ENCODE measurements at regions not wholly inside any gene's neighbourhood (a gene's known extent, or its start where the extent isn't known, plus 50 kb on each side); places are given as distances from the start of the nearest gene placed in this dataset.

DNA sequence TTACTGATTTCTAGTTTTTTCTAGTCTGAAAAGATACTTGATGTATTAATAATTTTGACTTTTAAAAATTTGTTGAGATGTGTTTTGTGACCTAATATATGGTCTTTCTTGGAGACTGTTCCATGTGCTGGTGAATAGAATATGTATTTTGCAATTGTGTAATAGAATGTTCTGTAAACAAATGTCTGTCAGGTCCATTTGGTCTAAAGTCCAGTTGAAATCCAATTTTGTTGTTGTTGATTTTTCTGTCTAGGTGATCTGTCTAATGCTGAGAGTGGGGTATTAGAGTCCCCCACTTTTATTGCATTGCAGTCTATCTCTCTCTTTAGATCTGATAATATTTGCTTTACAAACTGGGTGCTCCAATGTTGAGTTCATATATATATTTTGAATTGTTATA lies 175.8 kb downstream of the RPAP3 start:
- ATAC-seq (no peak), DNase-seq (no peak)
- H3K27me3 ChIP-seq (ENCODE audit: control insufficient read depth, insufficient read depth), result no peaks in the 10 kb centered on the region
- intact Hi-C loops (cut with DNase I), result no loop called here
- H3K27ac ChIP-seq (ENCODE audit: low read length), result no peak overlapping the region
- H3K4me3 ChIP-seq (ENCODE audit: low read length), result no peak overlapping the region
- H3K4me1 ChIP-seq (ENCODE audit: control insufficient read depth, insufficient read depth, low read length), result no peaks in the 10 kb centered on the region
- H3K9me3 ChIP-seq (ENCODE audit: control insufficient read depth, low read length), result no peaks in the 10 kb centered on the region

DNA sequence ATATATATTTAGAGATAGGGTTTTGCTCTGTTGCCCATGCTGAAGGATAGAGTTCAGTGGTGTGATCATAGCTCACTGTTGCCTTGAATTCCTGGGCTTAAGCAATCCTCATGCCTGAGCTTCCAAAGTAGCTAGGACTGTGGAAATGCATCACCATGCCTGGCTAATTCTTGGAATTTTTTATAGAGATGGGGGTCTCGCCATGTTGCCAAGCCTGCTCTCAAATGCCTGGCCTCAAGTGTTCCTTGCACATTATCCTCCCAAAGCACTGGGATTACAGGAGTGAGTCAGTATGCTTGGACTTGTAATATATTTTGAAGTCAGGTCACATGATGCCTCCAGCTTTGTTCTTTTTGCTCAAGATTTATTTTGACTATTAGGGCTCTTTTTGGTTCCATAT lies 178.0 kb downstream of the RPAP3 start:
- H3K27ac ChIP-seq (ENCODE audit: low read length), result no peak overlapping the region
- H3K4me1 ChIP-seq (ENCODE audit: control insufficient read depth, insufficient read depth, low read length), result no peaks in the 10 kb centered on the region
- H3K4me3 ChIP-seq (ENCODE audit: low read length), result no peak overlapping the region
- intact Hi-C loops (cut with DNase I), result no loop called here
- ATAC-seq, result no peak
- 84% methylated on average over 1 of the region's 1 CpG for WGBS
- no peaks in the 10 kb centered on the region for H3K27me3 ChIP-seq (ENCODE audit: control insufficient read depth, insufficient read depth)
- H3K9me3 ChIP-seq (ENCODE audit: control insufficient read depth, low read length), result no peaks in the 10 kb centered on the region
- DNase-seq, result no peak

- DNase-seq (no peak), ATAC-seq (no peak)
- intact Hi-C loops (cut with DNase I), result no loop called here
- Histone ChIP-seq H3K9me3 (ENCODE audit: control insufficient read depth, low read length) (no peaks in the 10 kb centered on the region), H3K27me3 (ENCODE audit: control insufficient read depth, insufficient read depth) (no peaks in the 10 kb centered on the region), H3K27ac (ENCODE audit: low read length) (no peak overlapping the region), H3K4me3 (ENCODE audit: low read length) (no peak overlapping the region), H3K4me1 (ENCODE audit: control insufficient read depth, insufficient read depth, low read length) (no peaks in the 10 kb centered on the region)
Measured at GRCh38 chr12:47520029-47520428, 185.8 kb downstream of the RPAP3 start.

GRCh38 chr12:47517122-47517521 lies 188.7 kb downstream of the RPAP3 start:
- 74% methylated on average over 4 of the region's 4 CpGs for WGBS
- intact Hi-C loops (cut with DNase I), result no loop called here
- DNase-seq (no peak), ATAC-seq (no peak)
- Histone ChIP-seq H3K4me1 (ENCODE audit: control insufficient read depth, insufficient read depth, low read length) (no peaks in the 10 kb centered on the region), H3K27me3 (ENCODE audit: control insufficient read depth, insufficient read depth) (no peaks in the 10 kb centered on the region), H3K27ac (ENCODE audit: low read length) (no peak overlapping the region), H3K9me3 (ENCODE audit: control insufficient read depth, low read length) (peaks cover 4% of the 10 kb centered on the region), H3K4me3 (ENCODE audit: low read length) (no peak overlapping the region)

DNA sequence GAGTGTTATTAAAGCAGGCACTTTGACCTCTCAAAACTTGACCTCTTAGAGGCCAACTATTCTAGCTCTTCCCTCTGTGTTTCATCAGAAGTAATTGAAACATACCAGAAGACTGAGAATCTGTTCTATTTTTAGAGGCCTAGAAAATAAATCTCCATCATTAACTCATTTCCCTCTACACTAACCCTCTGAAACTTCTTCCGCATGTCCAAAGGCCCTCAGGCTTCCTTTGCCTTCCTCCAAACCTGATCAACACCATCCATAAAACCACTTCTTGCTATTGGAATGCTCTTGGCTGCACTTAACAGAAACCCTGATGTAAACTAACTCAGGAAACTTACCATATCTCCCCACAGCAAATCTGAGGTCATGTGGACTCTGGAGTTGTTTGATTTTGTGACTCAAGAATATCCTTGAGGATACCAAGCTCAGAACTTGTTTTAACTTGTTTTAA lies 196.4 kb downstream of the RPAP3 start:
- peaks cover 4% of the 10 kb centered on the region for H3K9me3 ChIP-seq (ENCODE audit: control insufficient read depth, low read length)
- DNase-seq (no peak), ATAC-seq (no peak)
- H3K4me1 ChIP-seq (ENCODE audit: control insufficient read depth, insufficient read depth, low read length), result no peaks in the 10 kb centered on the region
- intact Hi-C loops (cut with DNase I), result no loop called here
- no peak overlapping the region for H3K27ac ChIP-seq (ENCODE audit: low read length)
- no peaks in the 10 kb centered on the region for H3K27me3 ChIP-seq (ENCODE audit: control insufficient read depth, insufficient read depth)
- no peak overlapping the region for H3K4me3 ChIP-seq (ENCODE audit: low read length)
- 74% methylated on average over 1 of the region's 1 CpG for WGBS

GRCh38 chr12:47507221-47507620 lies 198.6 kb downstream of the RPAP3 start:
- intact Hi-C loops (cut with DNase I), result no loop called here
- H3K4me1 ChIP-seq (ENCODE audit: control insufficient read depth, insufficient read depth, low read length), result no peaks in the 10 kb centered on the region
- 89% methylated on average over 3 of the region's 3 CpGs for WGBS
- no peaks in the 10 kb centered on the region for H3K9me3 ChIP-seq (ENCODE audit: control insufficient read depth, low read length)
- DNase-seq (no peak), ATAC-seq (no peak)
- no peak overlapping the region for H3K27ac ChIP-seq (ENCODE audit: low read length)
- no peak overlapping the region for H3K4me3 ChIP-seq (ENCODE audit: low read length)
- no peaks in the 10 kb centered on the region for H3K27me3 ChIP-seq (ENCODE audit: control insufficient read depth, insufficient read depth)

GRCh38 chr12:47504775-47505446 lies 200.9 kb downstream of the RPAP3 start:
- 66% methylated on average over 11 of the region's 11 CpGs for WGBS
- Histone ChIP-seq H3K4me1 (ENCODE audit: control insufficient read depth, insufficient read depth, low read length) (no peaks in the 10 kb centered on the region), H3K9me3 (ENCODE audit: control insufficient read depth, low read length) (no peaks in the 10 kb centered on the region), H3K27me3 (ENCODE audit: control insufficient read depth, insufficient read depth) (no peaks in the 10 kb centered on the region), H3K27ac (ENCODE audit: low read length) (no peak overlapping the region), H3K4me3 (ENCODE audit: low read length) (no peak overlapping the region)
- no peak for DNase-seq
- no peak for ATAC-seq
- intact Hi-C loops (cut with DNase I), result no loop called here

- ATAC-seq (no peak), DNase-seq (no peak)
- intact Hi-C loops (cut with DNase I), result no loop called here
- peaks cover 2% of the 10 kb centered on the region for H3K9me3 ChIP-seq (ENCODE audit: control insufficient read depth, low read length)
- no peaks in the 10 kb centered on the region for H3K27me3 ChIP-seq (ENCODE audit: control insufficient read depth, insufficient read depth)
- H3K27ac ChIP-seq (ENCODE audit: low read length), result no peak overlapping the region
- 52% methylated on average over 3 of the region's 3 CpGs for WGBS
- H3K4me1 ChIP-seq (ENCODE audit: control insufficient read depth, insufficient read depth, low read length), result no peaks in the 10 kb centered on the region
- H3K4me3 ChIP-seq (ENCODE audit: low read length), result no peak overlapping the region
Measured at GRCh38 chr12:47493801-47494200, 212.0 kb downstream of the RPAP3 start.

DNA sequence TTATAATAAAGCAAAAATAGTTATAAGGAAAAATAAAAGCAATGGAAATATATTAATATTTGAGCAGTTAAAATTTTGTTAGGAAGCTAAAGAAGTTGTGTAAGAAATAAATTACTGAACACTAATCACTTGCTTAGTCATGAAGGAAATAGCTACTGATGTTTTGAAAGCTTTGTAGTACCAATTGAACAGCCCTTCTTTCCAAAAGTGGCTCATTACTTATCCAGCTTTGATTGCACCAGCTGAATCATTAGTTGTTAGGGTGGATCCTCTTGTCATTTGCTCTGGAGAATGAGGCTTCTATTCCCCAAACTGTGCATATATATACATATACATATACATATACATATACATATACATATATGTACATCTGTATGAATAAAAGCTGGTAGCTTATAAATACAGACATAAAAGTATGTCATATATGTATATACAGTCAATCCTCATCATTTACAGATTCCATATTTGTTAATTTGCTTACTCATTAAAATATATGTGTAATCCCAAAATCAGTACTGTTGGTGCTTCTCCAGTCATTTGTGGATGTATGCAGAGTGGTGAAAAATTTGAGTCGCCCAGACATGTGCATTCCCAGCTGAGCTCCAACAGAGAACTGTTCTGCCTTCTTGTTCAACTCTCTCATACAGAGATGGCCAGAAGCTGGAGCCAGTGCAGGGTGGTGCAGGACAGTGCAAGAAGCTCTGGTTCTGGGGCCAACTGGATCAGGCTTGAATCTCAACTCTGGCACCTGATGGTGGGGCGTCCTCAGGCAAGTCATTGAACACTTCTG lies 214.1 kb downstream of the RPAP3 start:
- intact Hi-C loops (cut with DNase I), result no loop called here
- no peaks in the 10 kb centered on the region for H3K4me1 ChIP-seq (ENCODE audit: control insufficient read depth, insufficient read depth, low read length)
- DNase-seq (no peak), ATAC-seq (no peak)
- 61% methylated on average over 2 of the region's 2 CpGs for WGBS
- H3K9me3 ChIP-seq (ENCODE audit: control insufficient read depth, low read length), result peaks cover 2% of the 10 kb centered on the region
- H3K27me3 ChIP-seq (ENCODE audit: control insufficient read depth, insufficient read depth), result no peaks in the 10 kb centered on the region
- H3K27ac ChIP-seq (ENCODE audit: low read length), result no peak overlapping the region
- H3K4me3 ChIP-seq (ENCODE audit: low read length), result no peak overlapping the region

DNA sequence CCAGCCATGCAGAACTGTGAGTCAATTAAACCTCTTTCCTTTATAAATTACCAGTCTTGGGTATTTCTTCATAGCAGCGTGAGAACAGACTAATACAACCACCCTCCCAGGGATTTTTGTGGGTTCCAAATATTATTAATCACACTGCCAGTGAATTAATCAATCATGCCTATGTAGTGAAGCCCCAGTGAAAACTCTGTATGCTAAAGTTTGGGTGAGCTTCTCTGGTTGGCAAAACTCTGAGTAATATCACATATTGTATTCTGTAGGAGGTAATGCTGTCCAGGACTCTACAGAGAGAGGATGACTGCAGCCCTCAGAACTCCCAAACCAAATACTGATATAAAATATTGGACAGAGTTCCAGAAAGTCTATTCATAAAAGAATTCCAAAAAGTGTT lies 216.9 kb downstream of the RPAP3 start:
- no peak for DNase-seq
- ATAC-seq, result no peak
- intact Hi-C loops (cut with DNase I), result no loop called here
- Histone ChIP-seq H3K4me1 (ENCODE audit: control insufficient read depth, insufficient read depth, low read length) (no peaks in the 10 kb centered on the region), H3K27ac (ENCODE audit: low read length) (no peak overlapping the region), H3K27me3 (ENCODE audit: control insufficient read depth, insufficient read depth) (no peaks in the 10 kb centered on the region), H3K9me3 (ENCODE audit: control insufficient read depth, low read length) (peaks cover 2% of the 10 kb centered on the region), H3K4me3 (ENCODE audit: low read length) (no peak overlapping the region)
- 79% methylated on average over 1 of the region's 1 CpG for WGBS

DNA sequence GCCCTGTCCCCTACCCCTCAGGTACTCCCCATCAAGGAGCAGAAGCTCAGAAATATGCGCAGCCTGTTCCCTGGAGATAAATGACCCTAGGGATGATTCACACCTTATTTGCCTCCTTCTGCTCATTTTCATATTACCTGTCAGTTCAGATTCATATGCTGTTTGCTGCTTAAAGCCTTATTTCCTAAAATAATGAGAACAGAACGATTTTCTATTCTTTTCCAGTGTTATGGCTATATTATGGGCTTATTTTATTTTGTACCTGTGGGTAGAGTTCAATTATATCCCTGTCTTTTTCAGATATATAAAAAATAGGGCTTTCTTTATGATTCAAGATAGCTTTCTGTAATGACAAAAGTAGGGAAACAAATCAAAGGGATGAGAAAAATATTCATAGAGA lies 224.8 kb downstream of the RPAP3 start:
- H3K4me1 ChIP-seq (ENCODE audit: control insufficient read depth, insufficient read depth, low read length), result no peaks in the 10 kb centered on the region
- DNase-seq, result no peak
- H3K4me3 ChIP-seq (ENCODE audit: low read length), result no peak overlapping the region
- 50% methylated on average over 2 of the region's 2 CpGs for WGBS
- intact Hi-C loops (cut with DNase I), result no loop called here
- no peak overlapping the region for H3K27ac ChIP-seq (ENCODE audit: low read length)
- ATAC-seq, result no peak
- H3K27me3 ChIP-seq (ENCODE audit: control insufficient read depth, insufficient read depth), result no peaks in the 10 kb centered on the region
- no peaks in the 10 kb centered on the region for H3K9me3 ChIP-seq (ENCODE audit: control insufficient read depth, low read length)

All from right cardiac atrium (tissue), 5 donors.